Neuronal stem cell (in vitro differentiated cells): ENCODE measurements at regions not wholly inside any gene's neighbourhood (a gene's known extent, or its start where the extent isn't known, plus 50 kb on each side); places are given as distances from the start of the nearest gene placed in this dataset.
A peak's percentile ranks its signal among the peaks of the same experiment; 100 is the strongest.

Experiments used
- DNase-seq: peaks from one replicate; pipeline ENCODE4 v3.0.0-alpha.2; 2013; ENCODE audit warnings: low spot score
- H2AFZ ChIP-seq: one replicate; pipeline ENCODE4 v1.6.1; 2013; ENCODE audit warnings: mild to moderate bottlenecking, low read length, inconsistent platforms
- H2AK5ac ChIP-seq: 2 replicates; pipeline ENCODE4 v1.6.1; 2013; ENCODE audit warnings: low read depth, mild to moderate bottlenecking, inconsistent platforms, low read length, moderate library complexity, mixed read lengths
- H2BK120ac ChIP-seq: 2 replicates; pipeline ENCODE4 v1.6.1; 2013; ENCODE audit warnings: low read depth, mild to moderate bottlenecking, inconsistent platforms, low read length, moderate library complexity, mixed read lengths
- H2BK12ac ChIP-seq: one replicate; pipeline ENCODE4 v1.6.1; 2013; ENCODE audit warnings: low read length, inconsistent platforms
- H2BK15ac ChIP-seq: 2 replicates; pipeline ENCODE4 v1.6.1; 2013; ENCODE audit warnings: mild to moderate bottlenecking, low read length, inconsistent platforms, mixed read lengths
- H2BK5ac ChIP-seq: one replicate; pipeline ENCODE4 v1.6.1; 2013; ENCODE audit warnings: inconsistent platforms, mild to moderate bottlenecking, low read length, moderate library complexity
- H3K14ac ChIP-seq: one replicate; pipeline ENCODE4 v1.6.1; 2013; ENCODE audit warnings: low read length, inconsistent platforms
- H3K18ac ChIP-seq: 2 replicates; pipeline ENCODE4 v1.6.1; 2013; ENCODE audit warnings: low read length, inconsistent platforms
- H3K23ac ChIP-seq: 2 replicates; pipeline ENCODE4 v1.6.1; 2013; ENCODE audit warnings: low read depth, mild to moderate bottlenecking, mixed read lengths, low read length, inconsistent platforms; ENCODE audit not compliant: poor library complexity
- H3K27ac ChIP-seq: replicated peaks from 3 replicates; pipeline ENCODE4 v1.5.1; 2013; ENCODE audit warnings: low read length, inconsistent platforms
- H3K27me3 ChIP-seq, 3 experiments: 2 replicates each; pipeline ENCODE4 v1.6.1; 2013; ENCODE audit warnings: low read length in 3 of 3, mild to moderate bottlenecking in 2 of 3, inconsistent platforms in 1 of 3, low read depth in 1 of 3, mixed read lengths in 1 of 3, moderate library complexity in 1 of 3; ENCODE audit not compliant: control insufficient read depth in 3 of 3, insufficient read depth in 3 of 3
- H3K36me3 ChIP-seq, 2 donors: replicated peaks in 1 of 2; 2 replicates each; pipeline ENCODE4 v1.6.1; 2013; ENCODE audit warnings: low read length in 2 of 2; ENCODE audit not compliant: control insufficient read depth in 2 of 2, insufficient read depth in 2 of 2
- H3K4ac ChIP-seq: 2 replicates; pipeline ENCODE4 v1.6.1; 2013; ENCODE audit warnings: inconsistent platforms, mild to moderate bottlenecking, low read length, moderate library complexity
- H3K4me1 ChIP-seq, 2 donors: 1 replicate in 1 of 2; 2 replicates in 1 of 2; pipeline ENCODE4 v1.6.1; 2013; ENCODE audit warnings: low read length in 2 of 2, low read depth in 1 of 2; ENCODE audit not compliant: control insufficient read depth in 2 of 2, insufficient read depth in 1 of 2
- H3K4me2 ChIP-seq: one replicate; pipeline ENCODE4 v1.6.1; 2013; ENCODE audit warnings: mild to moderate bottlenecking, low read length, inconsistent platforms; ENCODE audit not compliant: insufficient read depth, poor library complexity, severe bottlenecking
- H3K4me3 ChIP-seq, 2 donors: 2 replicates each; pipeline ENCODE4 v1.5.1; 2013; ENCODE audit warnings: low read length in 2 of 2, mild to moderate bottlenecking in 2 of 2, inconsistent platforms in 1 of 2, moderate library complexity in 1 of 2
- H3K79me1 ChIP-seq: one replicate; pipeline ENCODE4 v1.6.1; 2013; ENCODE audit warnings: low read depth, mild to moderate bottlenecking, inconsistent platforms, low read length, moderate library complexity
- H3K9ac ChIP-seq: one replicate; pipeline ENCODE4 v1.6.1; 2013; ENCODE audit warnings: mild to moderate bottlenecking, low read depth, low read length, inconsistent platforms; ENCODE audit not compliant: poor library complexity
- H3K9me3 ChIP-seq, 2 donors: replicated peaks in 1 of 2; 2 replicates each; pipeline versions ENCODE3 to v1.6.1; 2013; ENCODE audit warnings: low read length in 2 of 2, mild to moderate bottlenecking in 2 of 2, inconsistent platforms in 1 of 2, low read depth in 1 of 2, mixed read lengths in 1 of 2, moderate library complexity in 1 of 2; ENCODE audit not compliant: control insufficient read depth in 2 of 2, insufficient read depth in 1 of 2
- H4K8ac ChIP-seq: one replicate; pipeline ENCODE4 v1.6.1; 2013; ENCODE audit warnings: low read depth, mild to moderate bottlenecking, inconsistent platforms, low read length, moderate library complexity
- H4K91ac ChIP-seq: one replicate; pipeline ENCODE4 v1.6.1; 2013; ENCODE audit warnings: low read length, low read depth, mild to moderate bottlenecking, inconsistent platforms; ENCODE audit not compliant: poor library complexity
- WGBS, 2 donors: extraction: QIAGEN DNeasy Blood & Tissue Kit; methylation state at CpG; one replicate each; pipeline ENCODE4 v1.1.7; 2013; ENCODE audit warnings: missing lambda C conversion rate in 2 of 2, mixed read lengths in 1 of 2; ENCODE audit not compliant: insufficient read length in 2 of 2, insufficient replicate concordance in 1 of 2; ENCODE audit errors: extremely low coverage in 2 of 2; 5-methylcytosine and 5-hydroxymethylcytosine counted together

GRCh38 chr3:107946700-107947099 is 144.1 kb downstream of the CD47 start:
- H3K4me1 ChIP-seq: peaks cover 3 to 8% of the 10 kb centered on the region in 2 donors
- DNase-seq: no peak
- H3K4me2 ChIP-seq: no peak overlapping the region
- H2BK12ac ChIP-seq: no peak overlapping the region
- H3K4me3 ChIP-seq: no peak overlapping the region
- H3K9ac ChIP-seq: no peak overlapping the region
- WGBS, 2 donors: no CpG with 5 or more reads among the region's 1 CpG
- no peak overlapping the region for H3K14ac ChIP-seq
- H3K23ac ChIP-seq: no peak overlapping the region
- no peak overlapping the region for H2BK120ac ChIP-seq
- no peak overlapping the region for H4K8ac ChIP-seq
- H2AK5ac ChIP-seq: no peak overlapping the region
- no peaks in the 10 kb centered on the region for H3K27me3 ChIP-seq
- no peak overlapping the region for H2AFZ ChIP-seq
- H3K79me1 ChIP-seq: no peaks in the 10 kb centered on the region
- no peak overlapping the region for H3K4ac ChIP-seq
- H3K9me3 ChIP-seq: no peaks in the 10 kb centered on the region
- H2BK15ac ChIP-seq: no peak overlapping the region
- no peak overlapping the region for H4K91ac ChIP-seq
- H3K18ac ChIP-seq: no peak overlapping the region
- no peak overlapping the region for H2BK5ac ChIP-seq
- no peaks in the 10 kb centered on the region for H3K36me3 ChIP-seq
- no peak overlapping the region for H3K27ac ChIP-seq

GRCh38 chr3:107945417-107946094 is 145.3 kb downstream of the CD47 start:
- no peak overlapping the region for H3K14ac ChIP-seq
- H3K9me3 ChIP-seq: no peaks in the 10 kb centered on the region
- H2AFZ ChIP-seq: no peak overlapping the region
- H3K27me3 ChIP-seq: no peaks in the 10 kb centered on the region
- H2BK15ac ChIP-seq: no peak overlapping the region
- H2BK12ac ChIP-seq: no peak overlapping the region
- H3K36me3 ChIP-seq: no peaks in the 10 kb centered on the region
- no peak overlapping the region for H3K9ac ChIP-seq
- no peak overlapping the region for H2BK120ac ChIP-seq
- H3K79me1 ChIP-seq: no peaks in the 10 kb centered on the region
- H3K4ac ChIP-seq: no peak overlapping the region
- no peak overlapping the region for H3K23ac ChIP-seq
- H3K4me1 ChIP-seq: peaks cover 3 to 8% of the 10 kb centered on the region in 2 donors
- no peak overlapping the region for H2AK5ac ChIP-seq
- no peak overlapping the region for H3K4me3 ChIP-seq
- no peak overlapping the region for H3K4me2 ChIP-seq
- H3K27ac ChIP-seq: no peak overlapping the region
- no peak overlapping the region for H4K91ac ChIP-seq
- H2BK5ac ChIP-seq: no peak overlapping the region
- no peak overlapping the region for H3K18ac ChIP-seq
- WGBS, 2 donors: no CpG with 5 or more reads among the region's 1 CpG
- H4K8ac ChIP-seq: no peak overlapping the region
- DNase-seq: no peak

- Histone ChIP-seq H4K91ac (no peak overlapping the region), H3K79me1 (no peaks in the 10 kb centered on the region), H4K8ac (no peak overlapping the region), H3K9me3 (no peaks in the 10 kb centered on the region), H3K36me3 (no peaks in the 10 kb centered on the region), H3K27me3 (no peaks in the 10 kb centered on the region), H3K4me3 (no peak overlapping the region), H3K14ac (no peak overlapping the region), H2BK120ac (no peak overlapping the region), H3K9ac (no peak overlapping the region), H3K27ac (no peak overlapping the region), H2BK12ac (no peak overlapping the region), H3K23ac (no peak overlapping the region), H3K4me1 (peaks cover 6 to 8% of the 10 kb centered on the region in 2 donors), H2BK15ac (no peak overlapping the region), H3K4ac (no peak overlapping the region), H2BK5ac (no peak overlapping the region), H2AFZ (peak overlapping the region; percentile 3), H3K18ac (no peak overlapping the region), H3K4me2 (no peak overlapping the region), H2AK5ac (no peak overlapping the region)
- WGBS, 2 donors: no CpG with 5 or more reads among the region's 5 CpGs
- no peak for DNase-seq
Measured at GRCh38 chr3:107943786-107944523, 146.9 kb downstream of the CD47 start.

DNA sequence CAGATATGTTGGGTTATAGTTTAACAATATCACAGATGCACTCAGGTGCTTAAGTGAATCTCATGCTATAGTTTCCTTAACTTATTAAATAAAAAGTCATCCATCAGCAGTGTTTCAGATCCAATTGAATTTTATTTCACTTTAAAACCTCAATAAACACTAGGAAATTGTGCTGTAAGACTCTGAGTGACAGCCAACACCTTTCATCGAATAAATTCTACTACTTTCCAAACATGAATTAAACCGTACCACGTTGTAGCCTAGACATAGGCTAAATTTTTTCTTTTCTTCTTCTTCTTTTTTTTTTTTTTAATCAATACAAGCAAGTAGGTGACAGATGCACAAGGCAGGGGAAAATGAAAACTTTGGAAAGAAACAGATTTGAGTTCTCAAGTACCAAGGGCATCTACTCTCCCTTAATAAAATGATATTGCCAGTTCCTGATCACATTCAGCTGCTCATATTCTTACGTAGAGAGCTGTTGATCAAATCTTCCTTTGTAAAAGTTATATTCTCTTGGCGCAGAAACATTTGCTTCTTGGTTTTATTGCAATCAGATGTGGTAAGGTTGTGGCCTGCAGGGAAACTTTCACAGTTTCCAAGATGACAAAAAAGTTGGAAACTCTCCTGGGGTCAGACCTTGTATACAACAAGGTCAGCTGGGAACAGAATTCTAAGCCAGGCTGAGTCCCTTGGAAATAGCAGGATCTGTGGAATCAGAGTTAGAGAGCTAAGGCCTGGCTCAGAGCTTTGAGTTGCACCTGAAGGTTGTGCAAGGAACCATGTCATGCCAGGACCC is 147.7 kb downstream of the CD47 start:
- Histone ChIP-seq H3K18ac (no peak overlapping the region), H2AK5ac (no peak overlapping the region), H3K36me3 (no peaks in the 10 kb centered on the region), H3K23ac (no peak overlapping the region), H3K27ac (no peak overlapping the region), H3K4me2 (no peak overlapping the region), H2BK5ac (no peak overlapping the region), H3K9ac (no peak overlapping the region), H2BK120ac (no peak overlapping the region), H3K9me3 (no peaks in the 10 kb centered on the region), H2BK12ac (no peak overlapping the region), H2BK15ac (no peak overlapping the region), H2AFZ (peak overlapping the region; percentile 3), H4K91ac (no peak overlapping the region), H3K14ac (no peak overlapping the region), H3K4me1 (peaks cover 6 to 8% of the 10 kb centered on the region in 2 donors), H3K4ac (no peak overlapping the region), H3K4me3 (no peak overlapping the region), H4K8ac (no peak overlapping the region), H3K27me3 (no peaks in the 10 kb centered on the region), H3K79me1 (no peaks in the 10 kb centered on the region)
- DNase-seq: no peak
- WGBS, 2 donors: no CpG with 5 or more reads among the region's 5 CpGs
